ENCODE measurements at regions not wholly inside any gene's neighbourhood (a gene's known extent, or its start where the extent isn't known, plus 50 kb on each side); places are given as distances from the start of the nearest gene placed in this dataset.

DNA sequence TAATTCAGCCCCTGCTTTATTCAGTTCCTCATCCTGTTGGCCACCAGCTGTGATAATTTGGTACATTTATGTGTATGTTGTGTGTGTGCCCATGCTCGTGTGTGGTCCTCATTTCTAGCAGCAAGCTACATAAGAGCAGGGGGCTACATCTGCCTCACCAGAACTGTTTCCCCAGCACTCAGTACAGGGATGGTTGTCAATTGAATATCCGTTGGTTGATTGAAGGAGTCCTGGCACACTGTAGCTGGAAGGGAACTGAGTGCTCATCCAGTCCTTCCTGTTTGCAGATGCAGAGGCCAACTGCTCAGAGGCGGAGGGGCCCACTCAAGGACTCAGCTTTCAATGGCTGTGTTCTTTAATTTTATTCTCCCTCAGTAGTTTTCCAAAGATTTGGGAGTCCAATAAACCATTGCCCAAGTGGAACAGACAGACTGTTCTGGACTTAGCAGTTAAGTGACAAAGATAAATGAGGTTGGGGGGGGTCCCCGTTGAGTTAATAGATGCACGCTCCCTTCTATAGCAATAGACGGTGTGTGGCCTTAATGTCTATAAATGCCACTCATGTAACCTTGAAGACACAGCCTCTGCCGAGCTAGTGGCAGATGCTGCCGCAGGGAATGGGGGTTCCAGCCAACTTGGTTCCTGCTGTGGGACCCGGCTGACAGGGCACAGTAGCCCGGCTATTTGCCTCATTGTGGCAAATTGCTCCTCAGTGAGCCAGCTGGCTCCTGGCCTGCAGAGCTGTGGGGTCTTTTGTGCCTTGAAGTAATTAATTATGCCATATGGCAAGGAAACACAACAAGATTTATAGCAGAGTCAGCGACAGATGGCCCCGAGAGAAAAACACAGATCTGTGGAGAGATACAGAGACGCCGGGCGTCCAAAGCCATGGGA, 71.4 kb upstream of the GRK3 start (continued):
- no peak for TF ChIP-seq MAFK (IDR thresholded peaks at IDR 0.05; ENCODE audit: low read depth, low read length)
- TF ChIP-seq, protein P1, sequence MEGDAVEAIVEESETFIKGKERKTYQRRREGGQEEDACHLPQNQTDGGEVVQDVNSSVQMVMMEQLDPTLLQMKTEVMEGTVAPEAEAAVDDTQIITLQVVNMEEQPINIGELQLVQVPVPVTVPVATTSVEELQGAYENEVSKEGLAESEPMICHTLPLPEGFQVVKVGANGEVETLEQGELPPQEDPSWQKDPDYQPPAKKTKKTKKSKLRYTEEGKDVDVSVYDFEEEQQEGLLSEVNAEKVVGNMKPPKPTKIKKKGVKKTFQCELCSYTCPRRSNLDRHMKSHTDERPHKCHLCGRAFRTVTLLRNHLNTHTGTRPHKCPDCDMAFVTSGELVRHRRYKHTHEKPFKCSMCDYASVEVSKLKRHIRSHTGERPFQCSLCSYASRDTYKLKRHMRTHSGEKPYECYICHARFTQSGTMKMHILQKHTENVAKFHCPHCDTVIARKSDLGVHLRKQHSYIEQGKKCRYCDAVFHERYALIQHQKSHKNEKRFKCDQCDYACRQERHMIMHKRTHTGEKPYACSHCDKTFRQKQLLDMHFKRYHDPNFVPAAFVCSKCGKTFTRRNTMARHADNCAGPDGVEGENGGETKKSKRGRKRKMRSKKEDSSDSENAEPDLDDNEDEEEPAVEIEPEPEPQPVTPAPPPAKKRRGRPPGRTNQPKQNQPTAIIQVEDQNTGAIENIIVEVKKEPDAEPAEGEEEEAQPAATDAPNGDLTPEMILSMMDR (IDR thresholded peaks at IDR 0.05; ENCODE audit: control extremely low read depth in 1 of 3, insufficient read depth in 1 of 3, low read depth in 1 of 3, low read length in 3 of 3), result no peak
- no peak for TF ChIP-seq SIRT6 (IDR thresholded peaks at IDR 0.05; ENCODE audit: low read length)
- TF ChIP-seq ASH2L (IDR thresholded peaks at IDR 0.05; ENCODE audit: low read length), result no peak
- TF ChIP-seq CBX8 (IDR thresholded peaks at IDR 0.05; ENCODE audit: borderline replicate concordance, low read depth, low read length), result no peak
- TF ChIP-seq, protein P2, sequence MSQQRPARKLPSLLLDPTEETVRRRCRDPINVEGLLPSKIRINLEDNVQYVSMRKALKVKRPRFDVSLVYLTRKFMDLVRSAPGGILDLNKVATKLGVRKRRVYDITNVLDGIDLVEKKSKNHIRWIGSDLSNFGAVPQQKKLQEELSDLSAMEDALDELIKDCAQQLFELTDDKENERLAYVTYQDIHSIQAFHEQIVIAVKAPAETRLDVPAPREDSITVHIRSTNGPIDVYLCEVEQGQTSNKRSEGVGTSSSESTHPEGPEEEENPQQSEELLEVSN (IDR thresholded peaks at IDR 0.05), result no peak
- TF ChIP-seq CREB1 (IDR thresholded peaks at IDR 0.05), result no peak

All from H1 (cell line).